PC-3 (cell line): ENCODE measurements at regions not wholly inside any gene's neighbourhood (a gene's known extent, or its start where the extent isn't known, plus 50 kb on each side); places are given as distances from the start of the nearest gene placed in this dataset.

ENCODE experiments used
- CTCF ChIP-seq: fragments of 300-600 bp; sonication (generic); conservative IDR thresholded peaks from 2 replicates; pipeline ENCODE4 v1.5.1; 2017; ENCODE audit warnings: antibody characterized with exemption, low read depth, mild to moderate bottlenecking, low read length
- EZH2 ChIP-seq: fragments of 300-600 bp; sonication (generic); IDR thresholded peaks from one replicate; pipeline ENCODE4 v1.6.1; 2017; ENCODE audit warnings: antibody characterized with exemption, mild to moderate bottlenecking, low read length; ENCODE audit not compliant: unreplicated experiment

GRCh38 chr20:52041966-52042365 is 149.6 kb downstream of the ZFP64 start:
- TF ChIP-seq CTCF (no peak), EZH2 (no peak)
